Neural progenitor cell (in vitro differentiated cells): ENCODE measurements at regions not wholly inside any gene's neighbourhood (a gene's known extent, or its start where the extent isn't known, plus 50 kb on each side); places are given as distances from the start of the nearest gene placed in this dataset.

Experiments
- CTCF ChIP-seq: fragments of 200-600 bp; sonication (generic); IDR thresholded peaks from 2 replicates; pipeline ENCODE4 v1.5.1; 2017; ENCODE audit warnings: antibody characterized with exemption, mild to moderate bottlenecking
- EZH2 ChIP-seq: fragments of 200-600 bp; sonication (generic); IDR thresholded peaks from 2 replicates; pipeline ENCODE4 v1.6.1; 2017; ENCODE audit warnings: antibody characterized with exemption, mild to moderate bottlenecking, moderate library complexity
- EZH2phosphoT487 ChIP-seq: fragments of 200-600 bp; sonication (generic); IDR thresholded peaks from 2 replicates; pipeline ENCODE4 v1.6.1; 2017; ENCODE audit warnings: antibody characterized with exemption

DNA sequence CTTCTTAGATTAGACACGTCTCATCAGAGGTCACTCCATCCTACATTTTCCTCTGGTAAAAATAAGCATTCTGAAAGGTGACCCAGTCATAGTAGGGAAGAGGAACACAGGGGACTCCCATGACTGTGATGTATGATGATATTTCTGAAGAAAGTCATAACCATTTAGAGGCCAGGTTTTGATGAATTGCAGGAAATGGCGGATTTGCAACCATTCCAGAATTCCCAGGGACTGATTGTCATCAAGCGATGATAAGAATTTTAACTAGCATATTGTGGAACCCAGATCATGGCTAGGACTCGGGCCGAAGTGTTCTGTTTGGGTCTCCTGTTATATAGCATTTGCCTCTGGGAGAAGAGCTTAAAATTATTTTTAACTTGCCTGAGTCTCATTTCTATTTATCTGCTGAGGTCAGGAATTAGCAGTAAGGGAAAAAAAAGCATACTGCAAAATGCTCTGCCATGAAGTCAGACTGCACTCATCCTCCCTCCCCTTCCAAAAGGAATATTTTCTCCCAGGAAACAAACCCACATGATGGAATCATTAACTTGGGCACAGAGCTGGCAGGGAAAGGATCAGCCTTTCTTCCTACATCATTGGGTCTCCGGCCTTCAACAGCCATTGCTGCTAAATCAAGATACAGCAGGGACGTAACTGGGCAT is 286.7 kb downstream of the HLX start:
- TF ChIP-seq CTCF (no peak), EZH2 (no peak), EZH2phosphoT487 (no peak)
